Neural progenitor cell (in vitro differentiated cells): ENCODE measurements at regions not wholly inside any gene's neighbourhood (a gene's known extent, or its start where the extent isn't known, plus 50 kb on each side); places are given as distances from the start of the nearest gene placed in this dataset.

Source experiments
- DNase-seq: peaks from one replicate; pipeline ENCODE4 v3.0.0-alpha.2; 2016; ENCODE audit warnings: low spot score
- H2AFZ ChIP-seq: fragments of 200-600 bp; sonication (generic); replicated peaks from 2 replicates; pipeline ENCODE4 v1.6.1; 2016; ENCODE audit warnings: antibody characterized with exemption
- H3F3A ChIP-seq: fragments of 200-600 bp; sonication (generic); 2 replicates; pipeline ENCODE4 v1.6.1; 2016; ENCODE audit warnings: antibody characterized with exemption, low read depth
- H3K27ac ChIP-seq: fragments of 200-600 bp; sonication (generic); 2 replicates; pipeline ENCODE4 v1.5.1; 2016; ENCODE audit warnings: mild to moderate bottlenecking
- H3K27me3 ChIP-seq: fragments of 200-600 bp; sonication (generic); 2 replicates; pipeline ENCODE4 v1.6.1; 2016; ENCODE audit warnings: mild to moderate bottlenecking, moderate library complexity
- H3K36me3 ChIP-seq: fragments of 200-600 bp; sonication (generic); 2 replicates; pipeline ENCODE4 v1.5.1; 2016
- H3K4me1 ChIP-seq: fragments of 200-600 bp; sonication (generic); 2 replicates; pipeline ENCODE4 v1.6.1; 2016; ENCODE audit warnings: mixed run types
- H3K4me2 ChIP-seq: fragments of 200-600 bp; sonication (generic); 2 replicates; pipeline ENCODE4 v1.6.1; 2016
- H3K4me3 ChIP-seq: fragments of 200-600 bp; sonication (generic); 2 replicates; pipeline ENCODE4 v1.5.1; 2016
- H3K79me2 ChIP-seq: fragments of 200-600 bp; sonication (generic); 2 replicates; pipeline ENCODE4 v1.6.1; 2016; ENCODE audit warnings: low read depth
- H3K9ac ChIP-seq: fragments of 200-600 bp; sonication (generic); 2 replicates; pipeline ENCODE4 v1.6.1; 2016
- H3K9me3 ChIP-seq: fragments of 200-600 bp; sonication (generic); 2 replicates; pipeline ENCODE4 v1.5.1; 2016; ENCODE audit warnings: low read depth
- H4K20me1 ChIP-seq: fragments of 200-600 bp; sonication (generic); 2 replicates; pipeline ENCODE4 v1.6.1; 2016; ENCODE audit warnings: low read depth
- H3K27ac Mint-ChIP-seq: 3 replicates; pipeline ENCODE4 v1.8.0; 2021; ENCODE audit warnings: mixed read lengths
- H3K27me3 Mint-ChIP-seq: 2 replicates; pipeline ENCODE4 v1.8.0; 2022; ENCODE audit warnings: low read depth, mild to moderate bottlenecking, inconsistent platforms, moderate library complexity, mixed read lengths; ENCODE audit not compliant: insufficient read depth
- H3K36me3 Mint-ChIP-seq: 3 replicates; pipeline ENCODE4 v1.8.0; 2021; ENCODE audit warnings: mixed read lengths
- H3K4me1 Mint-ChIP-seq: 3 replicates; pipeline ENCODE4 v1.8.0; 2021; ENCODE audit warnings: mixed read lengths
- H3K4me3 Mint-ChIP-seq: 3 replicates; pipeline ENCODE4 v1.8.0; 2021; ENCODE audit warnings: mild to moderate bottlenecking, moderate library complexity, mixed read lengths
- H3K9me3 Mint-ChIP-seq: 3 replicates; pipeline ENCODE4 v1.8.0; 2020; ENCODE audit warnings: mixed read lengths
- CTCF ChIP-seq: fragments of 200-600 bp; sonication (generic); IDR thresholded peaks from 2 replicates; pipeline ENCODE4 v1.5.1; 2017; ENCODE audit warnings: antibody characterized with exemption, mild to moderate bottlenecking
- EZH2 ChIP-seq: fragments of 200-600 bp; sonication (generic); IDR thresholded peaks from 2 replicates; pipeline ENCODE4 v1.6.1; 2017; ENCODE audit warnings: antibody characterized with exemption, mild to moderate bottlenecking, moderate library complexity
- EZH2phosphoT487 ChIP-seq: fragments of 200-600 bp; sonication (generic); IDR thresholded peaks from 2 replicates; pipeline ENCODE4 v1.6.1; 2017; ENCODE audit warnings: antibody characterized with exemption

- Mint-ChIP-seq H3K9me3 (peaks cover 18% of the 10 kb centered on the region), H3K4me1 (peaks cover 54% of the 10 kb centered on the region), H3K4me3 (no peak overlapping the region), H3K27me3 (peaks cover 5% of the 10 kb centered on the region), H3K27ac (peak overlapping the region; percentile 76), H3K36me3 (peaks cover 5% of the 10 kb centered on the region)
- TF ChIP-seq EZH2, result no peak
- no peak for TF ChIP-seq CTCF
- no peak for TF ChIP-seq EZH2phosphoT487
- Histone ChIP-seq H3K36me3 (no peaks in the 10 kb centered on the region), H3K4me1 (peaks cover 22% of the 10 kb centered on the region), H4K20me1 (no peaks in the 10 kb centered on the region), H3K9me3 (no peaks in the 10 kb centered on the region), H3F3A (peaks cover 7% of the 10 kb centered on the region), H3K4me3 (no peak overlapping the region), H3K4me2 (peak overlapping the region; percentile 22), H3K9ac (no peak overlapping the region), H3K27me3 (no peaks in the 10 kb centered on the region), H3K79me2 (no peaks in the 10 kb centered on the region), H2AFZ (no peak overlapping the region), H3K27ac (no peak overlapping the region)
- peak; percentile 66 for DNase-seq
Observed at GRCh38 chr13:106381091-106381490, 154.4 kb downstream of the EFNB2 start.

GRCh38 chr13:106377931-106378662 lies 157.4 kb downstream of the EFNB2 start:
- H3K9ac ChIP-seq, result no peak overlapping the region
- no peaks in the 10 kb centered on the region for H3K9me3 ChIP-seq
- Mint-ChIP-seq H3K4me1 (peaks cover 46% of the 10 kb centered on the region), H3K27ac (no peak overlapping the region), H3K36me3 (peaks cover 5% of the 10 kb centered on the region), H3K27me3 (peaks cover 6% of the 10 kb centered on the region), H3K9me3 (peaks cover 19% of the 10 kb centered on the region), H3K4me3 (no peak overlapping the region)
- H3K4me2 ChIP-seq, result no peak overlapping the region
- H3K27ac ChIP-seq, result no peak overlapping the region
- peaks cover 7% of the 10 kb centered on the region for H3F3A ChIP-seq
- no peak overlapping the region for H3K4me3 ChIP-seq
- no peaks in the 10 kb centered on the region for H3K27me3 ChIP-seq
- H3K4me1 ChIP-seq, result peaks cover 22% of the 10 kb centered on the region
- H4K20me1 ChIP-seq, result no peaks in the 10 kb centered on the region
- no peaks in the 10 kb centered on the region for H3K36me3 ChIP-seq
- H3K79me2 ChIP-seq, result no peaks in the 10 kb centered on the region
- no peak overlapping the region for H2AFZ ChIP-seq
- no peak for DNase-seq
- TF ChIP-seq EZH2phosphoT487 (no peak), EZH2 (no peak), CTCF (no peak)

GRCh38 chr13:106377341-106377740 lies 158.1 kb downstream of the EFNB2 start:
- Histone ChIP-seq H4K20me1 (no peaks in the 10 kb centered on the region), H3K9ac (no peak overlapping the region), H3K27ac (no peak overlapping the region), H3F3A (peaks cover 7% of the 10 kb centered on the region), H3K4me1 (peaks cover 22% of the 10 kb centered on the region), H3K27me3 (no peaks in the 10 kb centered on the region), H2AFZ (no peak overlapping the region), H3K79me2 (no peaks in the 10 kb centered on the region), H3K36me3 (no peaks in the 10 kb centered on the region), H3K4me2 (no peak overlapping the region), H3K4me3 (no peak overlapping the region), H3K9me3 (no peaks in the 10 kb centered on the region)
- peaks cover 6% of the 10 kb centered on the region for H3K27me3 Mint-ChIP-seq
- H3K36me3 Mint-ChIP-seq, result peaks cover 2% of the 10 kb centered on the region
- peaks cover 49% of the 10 kb centered on the region for H3K4me1 Mint-ChIP-seq
- H3K27ac Mint-ChIP-seq, result no peak overlapping the region
- DNase-seq, result no peak
- peaks cover 15% of the 10 kb centered on the region for H3K9me3 Mint-ChIP-seq
- TF ChIP-seq EZH2phosphoT487 (no peak), CTCF (no peak), EZH2 (no peak)
- no peak overlapping the region for H3K4me3 Mint-ChIP-seq
